HCT116 (cell line): ENCODE measurements at regions not wholly inside any gene's neighbourhood (a gene's known extent, or its start where the extent isn't known, plus 50 kb on each side); places are given as distances from the start of the nearest gene placed in this dataset.

Source experiments
- ATAC-seq: fragments of 200-7000 bp; cut with Tn5 transposase; 2 replicates; pipeline ENCODE4 v1.9.1; 2020; ENCODE audit warnings: mild to moderate bottlenecking, moderate library complexity
- BruUV-seq: library from RNA; stranded (reverse); fragments of 400-500 nt; replicated peaks from 2 replicates; lab custom pipeline; 2021; lab: Mats Ljungman, UMichigan
- CTCF ChIA-PET: fragments of 300-600 bp; sonication (Branson Sonifier 250); formaldehyde crosslinking; loops from one replicate; lab custom pipeline; 2021; ENCODE audit warnings: antibody characterized with exemption; lab: Charles Lee
- POLR2A ChIA-PET: fragments of 300-600, 350-600 bp; sonication (Branson Sonifier 250); formaldehyde crosslinking; loops from one replicate; lab custom pipeline; 2021; ENCODE audit warnings: antibody characterized with exemption; lab: Charles Lee
- RAD21 ChIA-PET, 2 experiments: fragments of 300-600 bp; sonication (Branson Sonifier 250); formaldehyde crosslinking; loops; one replicate each; lab custom pipeline; 2023; ENCODE audit warnings: low total read pairs in 2 of 2; ENCODE audit not compliant: uncharacterized antibody in 2 of 2, unreplicated experiment in 2 of 2, low non-redundant PET in 1 of 2; lab: Charles Lee
- DNase-seq: peaks from one replicate; pipeline ENCODE4 v3.0.0-alpha.2; 2010; ENCODE audit warnings: low read depth, low spot score
- H2AFZ ChIP-seq: fragments of 200-600 bp; shearing (Covaris generic), sonication (generic); 2 replicates; pipeline ENCODE4 v1.6.1; 2017; ENCODE audit warnings: low read depth, mixed run types, mixed read lengths, antibody characterized with exemption, low read length; ENCODE audit not compliant: poor library complexity, severe bottlenecking
- H3K27ac ChIP-seq: 2 replicates; pipeline ENCODE4 v1.5.1; 2012; ENCODE audit warnings: low read depth, low read length
- H3K27me3 ChIP-seq: fragments of 200-600 bp; sonication (generic); 2 replicates; pipeline ENCODE4 v1.6.1; 2016; ENCODE audit warnings: mixed run types, low read length, mixed read lengths; ENCODE audit not compliant: insufficient read depth
- H3K36me3 ChIP-seq, 2 experiments: fragments of 200-500 bp in 1 of 2; fragments of 200-600 bp in 1 of 2; sonication (Bioruptor generic) in 1 of 2; sonication (generic) in 1 of 2; 2 replicates each; pipeline versions ENCODE4 v1.5.1 to v1.6.1; 2014 to 2016; ENCODE audit warnings: low read length in 2 of 2, inconsistent platforms in 1 of 2, mixed read lengths in 1 of 2, mixed run types in 1 of 2; ENCODE audit not compliant: insufficient read depth in 2 of 2, control insufficient read depth in 1 of 2
- H3K4me1 ChIP-seq, 2 experiments: fragments of 200-600 bp in 1 of 2; sonication (generic) in 1 of 2; 2 replicates each; pipeline versions ENCODE4 v1.5.1 to v1.6.1; 2012 to 2017; ENCODE audit warnings: low read length in 2 of 2, inconsistent platforms in 1 of 2, mild to moderate bottlenecking in 1 of 2, mixed read lengths in 1 of 2, mixed run types in 1 of 2, moderate library complexity in 1 of 2; ENCODE audit not compliant: insufficient read depth in 2 of 2, control insufficient read depth in 1 of 2
- H3K4me2 ChIP-seq: fragments of 200-600 bp; sonication (generic); 2 replicates; pipeline ENCODE4 v1.6.1; 2017; ENCODE audit warnings: mixed run types, low read length, mixed read lengths
- H3K4me3 ChIP-seq, 2 experiments: fragments of 200-600 bp in 1 of 2; sonication (generic) in 1 of 2; replicated peaks in 1 of 2; 2 replicates each; pipeline ENCODE4 v1.5.1; 2011 to 2016; ENCODE audit warnings: low read length in 2 of 2, control low read depth in 1 of 2, low read depth in 1 of 2, mild to moderate bottlenecking in 1 of 2, mixed read lengths in 1 of 2, mixed run types in 1 of 2
- H3K79me2 ChIP-seq: fragments of 200-600 bp; sonication (generic); 2 replicates; pipeline ENCODE4 v1.6.1; 2017; ENCODE audit warnings: mild to moderate bottlenecking, mixed run types, low read length, moderate library complexity, mixed read lengths; ENCODE audit not compliant: insufficient read depth
- H3K9ac ChIP-seq: fragments of 200-600 bp; sonication (generic); 2 replicates; pipeline ENCODE4 v1.6.1; 2016; ENCODE audit warnings: low read length, mixed read lengths
- H3K9me2 ChIP-seq: fragments of 200-600 bp; sonication (generic), shearing (Covaris generic); 2 replicates; pipeline ENCODE4 v1.6.1; 2017; ENCODE audit warnings: mixed run types, mild to moderate bottlenecking, moderate library complexity; ENCODE audit not compliant: insufficient read depth
- H3K9me3 ChIP-seq, 2 experiments: fragments of 200-500 bp in 1 of 2; fragments of 200-600 bp in 1 of 2; sonication (Bioruptor generic) in 1 of 2; sonication (generic) in 1 of 2; 2 replicates each; pipeline ENCODE4 v1.6.1; 2014 to 2017; ENCODE audit warnings: low read length in 2 of 2, mixed read lengths in 2 of 2, inconsistent platforms in 1 of 2, low read depth in 1 of 2, mild to moderate bottlenecking in 1 of 2, mixed run types in 1 of 2, moderate library complexity in 1 of 2; ENCODE audit not compliant: control insufficient read depth in 1 of 2, insufficient read depth in 1 of 2
- H4K20me1 ChIP-seq: fragments of 200-600 bp; sonication (generic), shearing (Covaris generic); 2 replicates; pipeline ENCODE4 v1.6.1; 2017; ENCODE audit warnings: mixed run types, mild to moderate bottlenecking, moderate library complexity; ENCODE audit not compliant: insufficient read depth
- ATF3 ChIP-seq: IDR thresholded peaks from 2 replicates; pipeline ENCODE4 v1.6.1; 2012
- CBX3 ChIP-seq: IDR thresholded peaks from 2 replicates; pipeline ENCODE4 v1.6.1; 2012; ENCODE audit warnings: low read depth
- CEBPB ChIP-seq: IDR thresholded peaks from 2 replicates; pipeline ENCODE4 v1.6.1; 2012; ENCODE audit warnings: low read depth
- CTCF ChIP-seq, 3 experiments: fragments of 200-600 bp in 1 of 3; sonication (generic) in 1 of 3; IDR thresholded peaks in 2 of 3; conservative IDR thresholded peaks in 1 of 3; 2 replicates each; pipeline ENCODE4 v1.5.1; 2012 to 2017; ENCODE audit warnings: low read depth in 2 of 3, low read length in 2 of 3, antibody characterized with exemption in 1 of 3, borderline replicate concordance in 1 of 3, control low read depth in 1 of 3, mild to moderate bottlenecking in 1 of 3, mixed read lengths in 1 of 3, mixed run types in 1 of 3, moderate library complexity in 1 of 3; ENCODE audit not compliant: insufficient read depth in 1 of 3
- EGR1 ChIP-seq: IDR thresholded peaks from 2 replicates; pipeline ENCODE4 v1.6.1; 2012; ENCODE audit warnings: low read depth
- EZH2 ChIP-seq: fragments of 200-600 bp; sonication (generic); IDR thresholded peaks from 2 replicates; pipeline ENCODE4 v1.6.1; 2017; ENCODE audit warnings: antibody characterized with exemption, mixed run types
- EZH2phosphoT487 ChIP-seq: fragments of 200-600 bp; IDR thresholded peaks from 2 replicates; pipeline ENCODE4 v1.6.1; 2018; ENCODE audit warnings: antibody characterized with exemption, borderline replicate concordance
- FOSL1 ChIP-seq: IDR thresholded peaks from 2 replicates; pipeline ENCODE4 v1.6.1; 2012; ENCODE audit warnings: low read depth
- POLR2A ChIP-seq: IDR thresholded peaks from 2 replicates; pipeline ENCODE4 v1.7.0; 2011; ENCODE audit warnings: borderline replicate concordance; ENCODE audit not compliant: insufficient read depth, insufficient read length; ENCODE audit errors: extremely low read depth
- POLR2AphosphoS5 ChIP-seq: IDR thresholded peaks from 2 replicates; pipeline ENCODE4 v1.6.1; 2011; ENCODE audit warnings: mild to moderate bottlenecking, low read depth, low read length, moderate library complexity
- RAD21 ChIP-seq: IDR thresholded peaks from 2 replicates; pipeline ENCODE4 v1.6.1; 2012; ENCODE audit warnings: low read depth, mild to moderate bottlenecking
- REST ChIP-seq: IDR thresholded peaks from 2 replicates; pipeline ENCODE4 v1.6.1; 2012; ENCODE audit warnings: low read depth
- SP1 ChIP-seq: IDR thresholded peaks from 2 replicates; pipeline ENCODE4 v1.6.1; 2012; ENCODE audit warnings: low read depth
- SRF ChIP-seq: IDR thresholded peaks from 2 replicates; pipeline ENCODE4 v1.6.1; 2012; ENCODE audit warnings: low read depth
- TCF7L2 ChIP-seq: IDR thresholded peaks from 2 replicates; pipeline ENCODE4 v1.7.0; 2011; ENCODE audit warnings: borderline replicate concordance, inconsistent platforms; ENCODE audit not compliant: insufficient read depth, insufficient read length; ENCODE audit errors: extremely low read depth
- YY1 ChIP-seq: IDR thresholded peaks from 2 replicates; pipeline ENCODE4 v1.6.1; 2011; ENCODE audit warnings: low read length, low read depth, moderate library complexity, mild to moderate bottlenecking; ENCODE audit not compliant: insufficient replicate concordance; ENCODE audit errors: extremely low read depth
- ZBTB33 ChIP-seq: IDR thresholded peaks from 2 replicates; pipeline ENCODE4 v1.6.1; 2011; ENCODE audit warnings: mild to moderate bottlenecking, low read length, moderate library complexity; ENCODE audit not compliant: insufficient replicate concordance; ENCODE audit errors: extremely low read depth
- ZFX ChIP-seq: fragments of 450-650 bp; IDR thresholded peaks from 2 replicates; pipeline ENCODE4 v1.6.1; 2017
- ZNF274 ChIP-seq: fragments of 200-500 bp; sonication (Bioruptor generic); IDR thresholded peaks from 2 replicates; pipeline ENCODE4 v1.6.1; 2014; ENCODE audit warnings: mild to moderate bottlenecking, low read depth, low read length, inconsistent platforms
- intact Hi-C: fragments of 100-400 bp; cut with micrococcal nuclease; formaldehyde crosslinking; loops from 2 replicates; pipeline ENCODE4 v1.10.0; 2022
- TF ChIP-seq, protein P1 (sequence below): IDR thresholded peaks from 2 replicates; pipeline ENCODE4 v1.6.1; 2012

- Histone ChIP-seq H3K4me1 (peaks cover 2 to 21% of the 10 kb centered on the region in 2 experiments; a peak in 3 of 4 replicates), H3K27ac (no peak overlapping the region), H3K4me3 (no peak overlapping the region), H4K20me1 (no peaks in the 10 kb centered on the region), H3K9me2 (no peaks in the 10 kb centered on the region), H3K9me3 (no peaks in the 10 kb centered on the region), H3K36me3 (no peaks in the 10 kb centered on the region), H3K9ac (no peak overlapping the region), H2AFZ (no peak overlapping the region), H3K27me3 (no peaks in the 10 kb centered on the region), H3K79me2 (no peaks in the 10 kb centered on the region), H3K4me2 (no peak overlapping the region)
- ChIA-PET RAD21 (no interaction called here), CTCF (no interaction called here), POLR2A (no interaction called here)
- ATAC-seq (no peak), DNase-seq (no peak)
- intact Hi-C loops, result no loop called here
- TF ChIP-seq, protein P1, sequence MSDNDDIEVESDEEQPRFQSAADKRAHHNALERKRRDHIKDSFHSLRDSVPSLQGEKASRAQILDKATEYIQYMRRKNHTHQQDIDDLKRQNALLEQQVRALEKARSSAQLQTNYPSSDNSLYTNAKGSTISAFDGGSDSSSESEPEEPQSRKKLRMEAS, result no peak
- TF ChIP-seq EGR1, result no peak
- no peak for TF ChIP-seq RAD21
- TF ChIP-seq REST, result no peak
- TF ChIP-seq SP1, result no peak
- no peak for TF ChIP-seq POLR2A
- TF ChIP-seq SRF, result no peak
- TF ChIP-seq EZH2, result no peak
- no peak for TF ChIP-seq ATF3
- no peak for TF ChIP-seq FOSL1
- no peak for TF ChIP-seq POLR2AphosphoS5
- no peak for TF ChIP-seq YY1
- TF ChIP-seq ZFX, result no peak
- TF ChIP-seq ZBTB33, result no peak
- TF ChIP-seq CBX3, result no peak
- TF ChIP-seq EZH2phosphoT487, result no peak
- no peak for TF ChIP-seq TCF7L2
- TF ChIP-seq CEBPB, result no peak
- no peak for TF ChIP-seq CTCF (IDR thresholded peaks at IDR 0.05 in 2 of 3, conservative IDR thresholded peaks at IDR 0.05 in 1 of 3; ENCODE audit: borderline replicate concordance in 1 of 3, insufficient read depth in 1 of 3, low read depth in 2 of 3, low read length in 2 of 3)
- no peak for TF ChIP-seq ZNF274
- no TSS peak for BruUV-seq
These were observed 91.7 kb upstream of the MBOAT2 start for GRCh38 chr2:9095226-9095625.
